ENCODE measurements at regions not wholly inside any gene's neighbourhood (a gene's known extent, or its start where the extent isn't known, plus 50 kb on each side); places are given as distances from the start of the nearest gene placed in this dataset.
A peak's percentile ranks its signal among the peaks of the same experiment; 100 is the strongest.

DNA sequence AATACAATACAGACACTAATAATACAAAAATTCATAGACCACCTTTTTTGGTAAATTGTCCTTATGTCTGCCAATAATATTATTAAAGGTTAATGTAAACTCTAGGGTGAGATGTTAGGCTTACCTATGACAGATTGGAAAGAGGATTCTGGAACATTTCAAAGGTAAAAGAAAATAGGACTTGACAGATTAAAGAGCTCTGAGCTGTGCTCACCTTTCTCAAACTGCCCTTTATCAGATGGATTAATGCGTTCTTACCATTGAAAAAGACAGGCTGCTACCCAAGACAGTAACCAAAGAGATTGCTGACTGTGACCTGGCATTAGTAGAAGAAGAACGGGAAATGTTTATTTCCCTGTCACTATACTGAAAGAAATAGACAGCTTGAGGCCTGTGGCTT is 156.1 kb upstream of the MRPS30 start:
- DNase-seq = no peak

DNA sequence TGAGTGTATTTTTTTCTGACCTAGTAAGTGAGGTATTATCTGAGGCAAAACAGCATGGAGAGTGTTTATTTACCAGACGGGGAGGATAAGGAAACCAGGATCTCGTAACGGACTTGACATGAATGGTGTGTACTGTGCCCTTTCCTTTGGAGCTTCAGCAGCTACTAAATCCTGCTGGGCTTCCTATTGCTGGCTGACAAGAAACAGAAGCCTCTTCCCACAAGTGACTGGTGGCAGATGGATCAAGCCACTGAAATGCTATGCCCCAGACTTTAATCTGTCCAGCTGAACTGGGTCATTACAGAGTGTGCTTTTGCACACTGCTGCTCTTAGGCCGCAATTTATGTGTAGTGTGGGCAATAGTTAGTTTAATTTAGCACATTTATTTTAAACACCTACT is 162.7 kb upstream of the MRPS30 start:
- peak; percentile 91 for DNase-seq

DNA sequence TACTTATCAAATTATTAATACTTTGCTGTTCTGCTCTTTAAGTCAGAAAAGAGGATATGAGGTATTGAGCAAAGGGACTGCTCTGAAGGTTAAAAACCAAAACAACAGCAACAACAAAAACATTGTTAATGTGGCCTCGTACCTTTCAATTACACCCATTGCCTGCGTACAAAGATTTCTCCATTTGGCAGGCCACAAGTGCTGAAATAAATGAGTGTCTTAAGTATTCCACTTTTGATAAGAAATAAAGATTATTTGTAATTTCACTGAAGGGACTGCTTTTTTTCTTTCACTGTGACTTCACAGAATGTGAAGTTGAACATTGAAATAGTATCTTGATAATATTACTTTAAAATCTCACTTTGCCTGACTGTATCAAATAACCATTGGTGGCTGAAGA is 163.2 kb upstream of the MRPS30 start:
- no peak for DNase-seq

DNA sequence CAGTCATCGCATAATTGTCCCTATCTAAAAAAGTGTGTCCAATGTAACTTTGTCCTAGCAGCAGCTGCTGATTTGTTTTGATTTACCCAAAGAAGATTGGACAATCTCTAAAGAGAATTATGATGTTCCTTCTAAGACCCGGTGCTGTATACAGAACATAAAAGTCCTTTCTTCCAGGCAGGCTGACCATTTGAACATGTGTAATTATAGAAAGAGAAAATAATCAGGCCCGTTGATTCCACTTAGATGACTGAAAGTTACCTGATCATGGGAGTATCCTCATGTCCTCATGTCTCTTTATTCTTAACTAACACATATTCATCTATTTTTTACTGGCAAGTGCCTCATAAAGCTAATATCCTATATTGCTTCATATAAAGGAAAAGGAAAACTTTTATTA is 164.1 kb upstream of the MRPS30 start:
- DNase-seq = no peak

DNA sequence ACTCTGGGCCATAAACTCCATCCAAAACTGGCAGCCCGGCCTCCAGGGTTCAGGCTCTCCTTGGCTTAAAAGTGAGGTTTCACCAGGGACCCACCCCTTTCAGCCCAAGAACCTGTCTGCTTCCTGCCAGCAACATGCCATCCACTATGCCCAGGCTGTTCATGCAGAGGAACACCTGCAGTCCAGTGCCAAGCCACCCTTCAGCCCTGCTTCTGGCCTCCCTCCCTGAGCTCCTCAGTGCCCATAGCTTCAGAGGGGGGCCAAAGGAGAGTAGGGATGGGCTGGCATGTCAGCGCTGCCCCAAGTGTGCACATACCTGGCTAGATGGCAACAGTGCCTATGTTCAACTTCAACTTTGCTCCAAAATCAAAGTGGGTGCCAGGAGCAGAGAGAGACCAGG is 166.9 kb upstream of the MRPS30 start:
- DNase-seq = no peak

DNA sequence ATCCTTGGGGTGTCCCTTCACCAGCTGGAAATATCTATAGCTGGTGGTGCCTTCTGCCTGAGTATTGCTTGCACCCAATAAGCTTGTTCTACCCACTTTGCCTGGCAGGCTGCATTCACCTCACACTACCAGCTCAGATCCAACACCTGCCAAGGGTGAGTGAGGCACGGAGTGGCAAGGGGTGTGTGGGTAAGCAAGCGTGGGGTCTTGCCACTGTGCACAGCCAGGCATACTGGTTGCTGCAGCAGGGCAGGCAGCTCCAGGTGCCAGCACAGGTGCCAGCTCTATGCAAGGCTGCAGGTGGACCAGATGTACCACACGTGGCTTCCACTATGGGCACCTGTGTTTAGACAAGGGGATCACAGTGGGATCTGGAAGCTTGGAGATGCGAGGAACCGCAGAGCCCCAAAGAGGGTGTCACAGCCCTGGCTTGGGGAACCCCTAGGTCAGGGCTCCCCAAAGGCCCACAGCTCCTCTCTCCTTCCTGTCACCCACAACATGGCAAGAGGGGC is 167.7 kb upstream of the MRPS30 start:
- no peak for DNase-seq

DNA sequence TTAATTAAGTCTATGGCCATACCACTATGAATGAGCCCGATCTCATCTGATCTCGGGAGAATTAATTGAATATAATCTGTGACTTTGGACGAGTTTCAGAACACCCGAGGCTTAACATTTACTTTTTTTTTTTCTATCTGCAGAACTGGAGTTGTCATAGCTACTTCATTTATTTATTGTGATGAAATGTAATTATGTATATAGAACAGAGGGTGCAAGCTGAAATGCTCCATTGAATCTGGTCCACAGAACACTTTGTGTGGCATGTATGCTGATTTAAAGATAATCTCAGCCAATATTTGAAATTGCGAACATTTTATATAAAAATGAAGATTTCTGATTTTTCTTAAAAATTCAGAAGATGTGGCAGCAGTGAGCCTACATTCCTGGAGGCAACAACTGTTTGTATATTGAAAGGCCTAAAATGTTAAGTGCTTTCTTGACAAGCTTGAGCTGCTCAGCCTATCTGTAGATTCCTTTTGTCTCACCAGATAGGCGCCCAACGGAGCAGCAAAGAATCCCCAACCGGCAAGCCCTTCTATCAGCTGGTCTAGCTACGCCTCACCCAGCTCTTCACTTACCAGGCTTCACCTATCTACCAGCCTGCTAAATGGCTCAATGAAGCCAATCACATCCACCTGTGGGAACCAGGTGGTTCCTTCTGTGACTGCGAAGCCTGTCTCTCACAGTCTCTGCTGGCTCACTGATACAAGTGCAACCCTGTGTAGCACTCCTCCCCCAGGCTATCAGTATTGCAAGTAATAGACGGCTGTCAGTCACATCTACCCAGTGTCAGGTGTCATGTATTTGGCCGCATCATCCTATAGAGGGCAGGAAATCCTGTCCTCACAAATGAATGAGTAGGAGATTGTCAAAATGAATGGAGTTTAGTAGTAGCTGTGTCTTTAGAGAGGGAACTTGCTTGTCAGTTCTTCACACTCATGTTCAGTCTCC is 170.6 kb upstream of the MRPS30 start:
- no peak for DNase-seq

DNA sequence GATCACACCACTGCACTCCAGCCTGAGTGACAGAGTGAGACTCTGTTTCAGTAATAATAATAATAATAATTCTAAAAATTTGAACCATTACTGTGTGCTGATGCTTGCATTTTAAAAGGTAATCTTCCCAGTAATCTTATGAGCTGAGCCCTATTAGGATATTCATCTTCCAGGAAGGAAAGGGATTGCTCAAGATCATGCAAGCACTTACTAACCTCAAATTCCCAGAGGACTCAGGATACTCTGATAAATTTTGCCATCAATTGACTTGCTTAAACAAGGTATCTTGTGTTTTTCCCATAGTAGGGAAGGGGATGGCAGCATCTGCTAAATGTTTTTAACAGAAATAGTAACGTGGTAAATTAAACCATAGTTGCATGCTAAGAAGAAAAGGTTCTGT is 176.4 kb upstream of the MRPS30 start:
- no peak for DNase-seq

DNA sequence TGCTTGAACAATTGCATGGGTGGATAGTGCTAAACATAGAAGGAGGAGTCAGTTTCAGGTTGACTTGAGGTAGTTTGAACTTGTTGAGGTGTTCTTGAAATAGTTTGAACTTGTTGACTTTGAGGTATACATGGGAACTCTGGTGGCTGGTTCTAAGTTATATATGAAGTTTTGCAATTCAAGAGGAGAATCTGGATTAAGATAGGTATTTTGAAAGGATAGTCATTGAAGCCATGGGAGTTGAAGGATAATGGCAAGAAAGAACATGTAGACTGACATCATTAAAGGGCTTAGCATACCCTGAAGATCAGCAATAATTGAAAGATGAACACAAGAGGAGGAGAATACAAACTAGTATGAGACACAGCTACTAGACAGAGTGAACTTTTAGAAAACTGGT is 181.9 kb upstream of the MRPS30 start:
- DNase-seq = no peak

DNA sequence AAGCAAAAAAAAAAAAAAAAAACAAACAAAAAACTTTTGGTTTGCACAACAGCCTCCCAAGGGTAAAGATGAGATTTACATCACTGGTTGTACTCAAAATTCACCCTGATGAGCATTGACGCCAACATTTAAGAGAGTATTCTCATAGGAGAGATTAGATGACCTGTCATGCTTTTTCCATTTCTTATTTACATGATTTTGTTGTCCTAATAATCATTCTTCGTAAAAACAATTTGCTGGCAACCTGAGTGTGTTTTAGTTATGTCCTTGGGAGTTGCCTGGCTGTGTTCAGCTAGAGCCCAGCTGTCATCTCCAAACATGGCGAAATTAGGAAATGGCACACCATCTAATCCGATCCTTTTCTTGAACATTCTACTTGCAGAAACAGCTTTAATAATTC is 186.4 kb upstream of the MRPS30 start:
- DNase-seq = no peak

DNA sequence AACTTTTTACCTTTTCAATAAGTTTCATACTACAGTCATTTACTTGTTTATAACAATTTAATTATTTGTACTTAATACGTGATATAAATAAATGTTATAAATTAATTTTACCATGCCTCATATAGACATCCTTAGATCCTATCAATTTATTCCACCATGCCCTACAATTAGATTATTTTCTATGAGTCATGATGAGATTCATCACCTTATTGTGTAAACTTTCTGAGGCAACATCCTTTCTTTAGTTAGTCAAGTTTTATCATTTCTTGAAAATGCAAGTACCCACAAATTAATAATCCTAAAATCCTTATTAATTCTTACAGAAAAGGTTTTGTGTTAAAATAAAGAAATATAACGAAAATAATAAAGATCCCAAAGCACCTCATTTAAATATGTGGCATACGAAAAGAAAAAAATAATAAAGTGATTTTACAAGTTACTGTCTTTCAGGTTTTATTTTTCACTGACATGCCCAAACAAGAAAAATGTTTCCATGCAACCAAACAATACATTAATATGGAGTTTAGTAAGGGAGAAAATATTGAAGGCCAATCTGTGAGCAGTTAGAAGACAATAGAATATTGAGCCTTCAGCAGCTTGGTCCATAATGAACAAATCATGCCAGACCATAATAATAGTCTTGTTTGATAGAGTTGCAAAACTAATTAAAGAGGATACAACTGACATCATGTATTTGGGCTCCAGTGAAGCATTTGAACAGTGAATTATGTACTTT is 188.7 kb upstream of the MRPS30 start:
- no peak for DNase-seq

DNA sequence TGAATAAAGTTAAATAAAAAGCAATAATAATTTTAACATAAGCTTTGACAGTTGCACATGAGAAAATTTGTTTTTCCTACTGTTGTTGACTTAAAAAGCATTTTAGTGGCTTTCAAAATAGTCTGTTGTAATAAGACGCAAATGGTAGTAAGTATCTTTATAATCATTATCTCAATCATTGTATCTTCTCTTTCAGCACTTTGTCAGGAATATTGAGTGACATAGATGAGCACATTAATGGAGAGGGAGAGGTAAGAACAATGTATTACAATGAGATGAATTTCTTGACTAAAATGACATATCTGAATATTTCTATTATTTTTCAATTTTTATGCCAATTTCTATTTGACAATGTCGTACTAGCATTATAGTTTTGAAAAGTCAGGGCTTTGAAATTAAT is 193.9 kb upstream of the MRPS30 start:
- DNase-seq = no peak

DNA sequence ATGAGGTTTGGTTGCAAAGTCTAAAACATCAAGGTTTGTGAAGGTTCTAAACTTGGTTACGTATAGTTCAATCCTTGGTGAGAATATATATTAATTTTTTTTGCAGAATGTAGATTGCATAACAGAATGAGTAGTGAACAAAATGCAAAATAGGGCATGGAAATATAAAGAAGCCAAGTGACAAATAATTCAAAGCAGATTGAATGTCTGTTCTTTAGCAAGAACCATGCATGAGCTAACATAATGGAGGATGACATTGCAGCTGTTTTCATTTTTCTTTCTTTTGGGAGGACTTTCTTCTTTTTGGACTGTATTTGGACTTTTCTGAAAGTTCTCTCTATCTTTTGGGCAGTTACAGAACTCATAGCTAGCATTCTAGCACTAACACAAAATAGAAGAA is 194.8 kb upstream of the MRPS30 start:
- no peak for DNase-seq

DNA sequence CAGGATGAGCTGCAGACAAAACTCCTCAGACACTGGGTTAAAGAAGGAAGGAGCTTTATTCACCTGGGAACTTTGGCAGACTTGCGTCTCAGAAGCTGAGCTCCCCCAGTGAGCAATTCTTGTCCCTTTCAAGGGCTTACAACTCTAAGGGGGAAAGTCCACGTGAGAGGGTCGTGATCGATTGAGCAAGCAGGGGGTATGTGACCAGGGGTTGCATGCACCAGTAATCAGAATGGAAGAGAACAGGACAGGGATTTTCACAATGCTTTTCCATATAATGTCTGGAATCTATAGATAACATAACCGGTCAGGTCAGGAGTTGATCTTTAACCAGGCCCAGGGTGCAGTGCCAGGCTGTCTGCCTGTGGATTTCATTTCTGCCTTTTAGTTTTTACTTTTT is 202.8 kb upstream of the MRPS30 start:
- no peak for DNase-seq

DNA sequence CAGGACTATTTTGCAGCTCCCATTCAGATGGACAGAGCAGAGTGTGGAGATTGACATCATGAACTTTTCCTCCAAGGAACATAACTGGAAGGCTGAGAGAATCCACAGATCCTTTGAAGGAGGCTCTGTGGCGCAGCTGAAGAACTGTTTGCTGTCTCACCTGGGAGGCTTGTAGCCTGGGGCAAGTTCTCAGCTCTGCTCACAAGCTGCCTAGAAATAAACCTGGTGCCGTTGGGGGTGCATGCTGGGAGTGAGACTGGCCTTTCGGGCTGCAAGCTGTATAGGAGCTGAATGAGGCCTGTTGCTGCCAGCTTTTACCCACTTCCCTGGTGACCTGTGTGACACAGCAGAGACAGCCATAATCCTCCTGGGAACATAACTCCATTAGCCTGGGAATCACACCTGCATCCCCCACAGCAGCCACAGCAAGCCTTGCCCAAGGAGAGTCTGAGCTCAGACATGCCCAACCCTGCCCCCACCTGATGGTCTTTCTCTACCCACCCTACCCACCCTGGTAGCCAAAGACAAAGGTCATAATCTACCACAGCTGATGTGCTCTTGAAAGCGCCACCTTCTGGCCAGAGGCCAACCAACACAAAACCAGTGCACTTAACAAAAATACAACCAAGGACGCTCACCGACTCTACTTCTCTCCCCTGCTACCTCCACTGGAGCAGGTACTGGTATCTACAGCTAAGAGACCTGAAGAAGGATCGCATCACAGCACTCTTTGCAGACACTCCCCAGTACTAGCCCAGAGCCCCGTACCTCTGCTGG is 205.1 kb upstream of the MRPS30 start:
- DNase-seq = no peak

DNA sequence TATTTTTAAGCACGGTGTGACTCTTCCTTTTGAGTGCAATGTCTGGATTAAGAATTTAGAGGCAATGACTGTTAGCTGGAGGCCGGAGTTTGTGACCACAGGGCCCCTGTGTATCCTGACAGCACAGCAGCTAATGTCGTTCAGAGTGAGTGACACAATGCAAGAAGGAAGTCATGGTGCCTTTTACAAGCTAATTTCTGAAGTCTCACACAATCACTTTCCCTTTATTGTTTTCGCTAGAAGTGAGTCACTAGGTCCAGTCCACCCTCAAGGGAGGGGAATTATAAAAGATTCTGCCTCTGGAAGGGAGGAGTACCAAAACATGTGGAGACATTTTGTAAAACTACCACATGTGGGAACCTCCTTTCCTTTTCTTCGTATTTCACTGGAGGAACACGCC is 185.5 kb upstream of the FGF10 start:
- no peak for DNase-seq

DNA sequence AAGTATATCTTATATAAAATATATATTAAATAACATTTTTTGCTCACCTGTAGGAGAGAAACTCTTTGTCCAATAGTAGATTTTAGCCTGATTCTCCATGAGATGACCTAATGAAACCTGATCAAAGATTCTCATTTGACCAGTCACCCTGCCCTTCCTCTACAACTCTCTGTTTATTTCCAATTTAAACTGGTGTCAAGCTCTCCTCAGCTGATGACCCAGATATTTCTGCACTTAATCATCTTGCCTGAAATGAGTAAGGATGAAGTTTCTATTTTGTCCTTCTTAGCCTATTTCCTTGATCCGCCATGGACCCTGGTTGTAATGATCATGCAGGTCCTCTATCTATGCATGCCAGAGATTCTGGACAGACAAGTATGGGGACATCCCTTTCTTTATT is 179.3 kb upstream of the FGF10 start:
- DNase-seq = no peak

DNA sequence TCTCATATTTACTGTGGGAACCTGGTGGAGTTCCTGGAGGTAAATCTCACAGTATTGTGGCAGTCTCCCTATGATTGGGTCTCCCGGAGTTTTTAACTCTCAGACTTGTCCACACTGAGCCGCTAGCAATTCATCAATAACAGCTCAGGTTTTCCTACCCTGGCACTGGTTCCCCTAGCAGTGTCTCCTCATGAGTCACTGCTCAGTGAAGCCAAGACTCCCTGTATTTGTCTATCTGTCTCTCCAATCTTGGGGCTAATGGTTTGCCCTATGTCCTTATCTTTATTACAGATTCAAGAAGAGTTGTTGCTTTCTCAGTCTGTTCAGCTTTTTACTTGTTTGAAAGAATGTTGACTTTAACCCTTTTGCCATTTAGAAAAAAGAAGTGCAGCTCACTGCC is 176.7 kb upstream of the FGF10 start:
- no peak for DNase-seq

DNA sequence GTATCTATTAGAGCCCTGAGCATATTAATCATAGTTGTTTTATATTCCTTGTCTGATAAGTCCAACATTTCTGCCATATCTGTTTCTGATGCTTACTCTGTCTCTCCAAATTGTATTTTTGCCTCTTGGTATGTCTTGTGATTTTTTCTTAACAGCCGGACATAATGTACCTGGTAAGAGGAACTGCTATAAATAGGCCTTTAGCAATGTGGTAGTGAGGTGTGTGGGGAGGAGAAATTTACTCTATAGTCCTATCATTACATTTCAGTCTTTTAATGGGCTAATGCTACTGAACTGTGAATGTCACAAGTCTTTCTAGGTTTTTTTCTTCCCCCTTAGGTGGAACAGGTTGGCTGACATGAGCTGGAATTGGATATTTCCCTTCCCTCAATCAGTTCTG is 176.1 kb upstream of the FGF10 start:
- DNase-seq = no peak

DNA sequence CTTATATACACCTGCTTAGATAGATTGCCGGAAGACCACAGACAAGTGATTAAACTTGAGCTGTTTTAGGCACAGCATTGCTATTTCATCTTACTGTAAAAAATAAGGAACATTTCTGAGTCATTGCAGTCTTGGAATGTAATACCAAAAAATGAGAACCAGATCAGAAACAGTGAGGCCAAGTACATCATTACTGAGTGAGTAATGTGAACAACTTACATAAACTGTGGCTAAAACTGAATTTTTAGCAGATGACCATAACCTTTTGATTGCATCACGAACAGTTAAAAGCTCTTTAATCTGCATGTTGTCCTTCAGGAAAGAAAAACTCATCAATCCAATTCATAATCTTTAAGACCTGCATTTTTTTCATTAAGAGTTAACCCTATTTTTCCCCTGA is 157.1 kb upstream of the FGF10 start:
- DNase-seq = no peak

DNA sequence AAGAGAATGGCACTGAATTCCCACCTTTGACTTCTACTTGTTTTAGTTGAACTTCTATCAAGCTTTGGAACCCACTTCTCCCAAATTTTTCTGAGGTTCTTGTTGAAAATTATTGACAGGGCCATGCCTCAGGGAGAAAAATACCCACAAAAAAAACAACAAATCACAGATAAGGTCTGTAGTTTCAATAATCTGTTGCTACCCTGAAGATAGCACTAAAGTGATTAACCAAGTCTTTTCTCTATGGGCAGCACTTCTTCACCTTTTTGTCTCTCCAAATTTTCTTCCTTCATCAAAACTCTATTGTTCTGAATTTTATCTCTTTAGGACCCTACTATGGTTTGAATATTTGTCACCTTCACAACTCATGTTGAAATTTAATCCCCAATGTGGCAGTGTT is 154.3 kb upstream of the FGF10 start:
- DNase-seq = no peak

DNA sequence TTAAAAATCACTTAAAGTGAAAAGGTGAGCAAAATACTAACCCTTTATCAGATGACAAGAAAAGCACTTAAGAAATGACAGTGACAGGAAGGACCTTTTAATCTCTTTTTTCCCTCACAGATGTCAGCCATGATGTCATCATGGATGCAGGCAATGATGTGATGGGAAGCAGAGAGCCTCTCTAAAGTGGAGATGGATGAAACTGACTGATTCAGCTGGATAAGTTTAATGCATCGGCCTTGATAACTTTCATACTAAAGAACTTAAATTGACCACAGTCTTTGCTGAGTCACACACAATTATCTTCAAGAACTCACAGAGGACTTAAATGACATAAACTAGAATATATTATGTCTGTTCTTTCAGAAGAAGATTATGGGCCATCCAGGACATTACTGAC is 153.2 kb upstream of the FGF10 start:
- no peak for DNase-seq

DNA sequence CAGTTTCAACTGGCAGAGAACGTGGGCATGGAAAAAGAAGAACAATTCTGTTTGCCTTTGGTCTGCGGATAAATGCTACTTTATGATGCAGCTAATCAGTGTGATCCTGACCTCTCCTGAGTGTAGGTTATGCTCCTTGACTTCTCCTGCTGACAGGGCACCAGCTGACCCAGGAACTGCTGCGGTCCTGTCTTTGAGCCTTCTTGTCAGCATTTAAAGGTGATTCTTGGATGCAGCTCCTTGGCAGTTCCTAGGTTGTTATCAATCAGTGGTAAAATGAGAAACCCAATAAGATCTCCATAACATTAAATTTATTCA is 150.3 kb upstream of the FGF10 start:
- DNase-seq = no peak
